ENCODE measurements at regions not wholly inside any gene's neighbourhood (a gene's known extent, or its start where the extent isn't known, plus 50 kb on each side); places are given as distances from the start of the nearest gene placed in this dataset.

GRCh38 chr20:40536808-40537207, 152.2 kb downstream of the MAFB start:
- no peak for DNase-seq

- DNase-seq: no peak
These were observed 153.2 kb downstream of the MAFB start for GRCh38 chr20:40535816-40536215.

- DNase-seq: no peak
These were observed 156.9 kb downstream of the MAFB start for GRCh38 chr20:40532103-40532502.

GRCh38 chr20:40525351-40525750, 163.7 kb downstream of the MAFB start:
- no peak for DNase-seq

- DNase-seq: no peak
These were observed 165.0 kb downstream of the MAFB start for GRCh38 chr20:40524071-40524470.

- no peak for DNase-seq
These were observed 166.6 kb downstream of the MAFB start for GRCh38 chr20:40522405-40522804.

- no peak for DNase-seq
These were observed 167.1 kb downstream of the MAFB start for GRCh38 chr20:40521962-40522361.

GRCh38 chr20:40519918-40520317, 169.1 kb downstream of the MAFB start:
- no peak for DNase-seq

GRCh38 chr20:40512994-40513393, 176.0 kb downstream of the MAFB start:
- DNase-seq: no peak

GRCh38 chr20:40512591-40512990, 176.4 kb downstream of the MAFB start:
- DNase-seq: no peak

GRCh38 chr20:40511478-40511877, 177.6 kb downstream of the MAFB start:
- no peak for DNase-seq

- no peak for DNase-seq
These were observed 178.4 kb downstream of the MAFB start for GRCh38 chr20:40510622-40511021.

- no peak for DNase-seq
These were observed 180.2 kb downstream of the MAFB start for GRCh38 chr20:40508821-40509220.

GRCh38 chr20:40506537-40506939, 182.5 kb downstream of the MAFB start:
- DNase-seq: no peak

- no peak for DNase-seq
These were observed 185.9 kb downstream of the MAFB start for GRCh38 chr20:40503119-40503518.

- DNase-seq: no peak
These were observed 186.5 kb downstream of the MAFB start for GRCh38 chr20:40502576-40502975.

GRCh38 chr20:40499391-40499790, 189.6 kb downstream of the MAFB start:
- DNase-seq: no peak

GRCh38 chr20:40497899-40498691, 190.9 kb downstream of the MAFB start:
- DNase-seq: no peak

GRCh38 chr20:40495956-40496355, 193.1 kb downstream of the MAFB start:
- no peak for DNase-seq

GRCh38 chr20:40494248-40494647, 194.8 kb downstream of the MAFB start:
- DNase-seq: no peak

GRCh38 chr20:40493549-40493948, 195.5 kb downstream of the MAFB start:
- no peak for DNase-seq

- no peak for DNase-seq
These were observed 196.0 kb downstream of the MAFB start for GRCh38 chr20:40493071-40493470.

GRCh38 chr20:40491009-40491590, 197.9 kb downstream of the MAFB start:
- DNase-seq: no peak

GRCh38 chr20:40489886-40490285, 199.2 kb downstream of the MAFB start:
- DNase-seq: no peak

- DNase-seq: no peak
These were observed 200.6 kb downstream of the MAFB start for GRCh38 chr20:40488401-40488800.
